Fibroblast of villous mesenchyme (primary cell): ENCODE measurements at regions not wholly inside any gene's neighbourhood (a gene's known extent, or its start where the extent isn't known, plus 50 kb on each side); places are given as distances from the start of the nearest gene placed in this dataset.

Experiments used
- DNase-seq: peaks from one replicate; pipeline ENCODE4 v3.0.0-alpha.2; 2010; ENCODE audit warnings: low read depth
- H3K4me3 ChIP-seq: 2 replicates; pipeline ENCODE4 v1.5.1; 2011; ENCODE audit warnings: low read depth, mild to moderate bottlenecking, low read length
- CTCF ChIP-seq: IDR thresholded peaks from 2 replicates; pipeline ENCODE4 v1.5.1; 2012; ENCODE audit warnings: low read depth, mild to moderate bottlenecking, low read length; ENCODE audit not compliant: insufficient read depth

- H3K4me3 ChIP-seq: no peak overlapping the region
- no peak for TF ChIP-seq CTCF
- DNase-seq: no peak
Observed at GRCh38 chr7:130869918-130870317, 135.9 kb upstream of the KLF14 start.

GRCh38 chr7:130872341-130872740, 138.3 kb upstream of the KLF14 start:
- TF ChIP-seq CTCF: no peak
- no peak for DNase-seq
- H3K4me3 ChIP-seq: no peak overlapping the region

- no peak overlapping the region for H3K4me3 ChIP-seq
- TF ChIP-seq CTCF: no peak
- peak; percentile 52 for DNase-seq
Observed at GRCh38 chr7:130872756-130873448, 138.9 kb upstream of the KLF14 start.

- no peak overlapping the region for H3K4me3 ChIP-seq
- no peak for DNase-seq
- TF ChIP-seq CTCF: no peak
Observed at GRCh38 chr7:130874071-130874915, 140.3 kb upstream of the KLF14 start.

GRCh38 chr7:130875265-130875741, 141.3 kb upstream of the KLF14 start:
- TF ChIP-seq CTCF: peak; percentile 85
- no peak overlapping the region for H3K4me3 ChIP-seq
- peak; percentile 55 for DNase-seq

GRCh38 chr7:130875901-130876300, 141.9 kb upstream of the KLF14 start:
- no peak for TF ChIP-seq CTCF
- DNase-seq: no peak
- H3K4me3 ChIP-seq: no peak overlapping the region
